GM13976 (cell line): ENCODE measurements at regions not wholly inside any gene's neighbourhood (a gene's known extent, or its start where the extent isn't known, plus 50 kb on each side); places are given as distances from the start of the nearest gene placed in this dataset.
"Not testable (repeated sequence)": the region's sequence is repeated elsewhere in the genome, so short reads cannot be mapped to it uniquely, and the experiment has no call there.

Experiments used
- DNase-seq: peaks from one replicate; pipeline ENCODE4 v3.0.0; 2012; ENCODE audit warnings: low spot score
- CTCF ChIP-seq: IDR thresholded peaks from 2 replicates; pipeline ENCODE4 v1.5.1; 2012; ENCODE audit warnings: borderline replicate concordance, mild to moderate bottlenecking; ENCODE audit not compliant: insufficient read depth; ENCODE audit errors: extremely low read depth, missing control alignments, control extremely low read depth
- in situ Hi-C: fragments of 300-500 bp; cut with MboI; formaldehyde crosslinking; loops from one replicate; pipeline ENCODE4 v1.12.0; 2022; ENCODE audit warnings: low sequenced_read_pairs, mixed read lengths, inconsistent platforms; ENCODE audit not compliant: unreplicated experiment

GRCh38 chr13:79185580-79185979, 220.5 kb downstream of the RBM26 start:
- in situ Hi-C loops, result no loop called here

GRCh38 chr13:79183231-79183630, 222.8 kb downstream of the RBM26 start:
- no peak for DNase-seq
- no peak for TF ChIP-seq CTCF
- in situ Hi-C loops, result no loop called here

More at GRCh38 chr13:79185580-79185979, 220.5 kb downstream of the RBM26 start:
- TF ChIP-seq CTCF, result no peak
- DNase-seq, result no peak

- DNase-seq, in situ Hi-C loops: not testable (repeated sequence)
These were observed 232.4 kb downstream of the RBM26 start for GRCh38 chr13:79173691-79174090.

GRCh38 chr13:79172924-79173323, 233.1 kb downstream of the RBM26 start:
- DNase-seq, in situ Hi-C loops: not testable (repeated sequence)

GRCh38 chr13:79171141-79172061, 234.7 kb downstream of the RBM26 start:
- in situ Hi-C loops, result no loop called here
- TF ChIP-seq CTCF, result no peak
- no peak for DNase-seq

- in situ Hi-C loops, result no loop called here
- DNase-seq, result no peak
- no peak for TF ChIP-seq CTCF
These were observed 245.2 kb downstream of the RBM26 start for GRCh38 chr13:79160818-79161217.

- DNase-seq, result no peak
- in situ Hi-C loops, result no loop called here
- TF ChIP-seq CTCF, result no peak
These were observed 250.2 kb downstream of the RBM26 start for GRCh38 chr13:79155883-79156282.

GRCh38 chr13:79149210-79149609, 256.8 kb downstream of the RBM26 start:
- in situ Hi-C loops, result no loop called here
- no peak for TF ChIP-seq CTCF
- no peak for DNase-seq
